CD14-positive monocyte (primary cell): ENCODE measurements at regions not wholly inside any gene's neighbourhood (a gene's known extent, or its start where the extent isn't known, plus 50 kb on each side); places are given as distances from the start of the nearest gene placed in this dataset.

Experiments
- DNase-seq, 3 donors: peaks; one replicate each; pipeline ENCODE4 v3.0.0-alpha.2; 2011 to 2022
- H2AFZ ChIP-seq: 2 replicates; pipeline ENCODE4 v1.6.0; 2012; ENCODE audit warnings: mild to moderate bottlenecking, low read depth, low read length, inconsistent platforms; ENCODE audit not compliant: insufficient read depth, poor library complexity, severe bottlenecking
- H3K27ac ChIP-seq, 2 donors: 1 replicate in 1 of 2; 2 replicates in 1 of 2; pipeline ENCODE4 v1.5.1; 2012 to 2013; ENCODE audit warnings: low read length in 2 of 2, control low read depth in 1 of 2, inconsistent platforms in 1 of 2, low read depth in 1 of 2, mild to moderate bottlenecking in 1 of 2
- H3K27me3 ChIP-seq, 2 donors: one replicate each; pipeline versions ENCODE4 v1.6.0 to v1.6.1; 2011 to 2013; ENCODE audit warnings: low read length in 2 of 2; ENCODE audit not compliant: control insufficient read depth in 2 of 2, insufficient read depth in 2 of 2
- H3K36me3 ChIP-seq, 2 donors: replicated peaks in 1 of 2; 1 replicate in 1 of 2; 2 replicates in 1 of 2; pipeline versions ENCODE4 v1.5.1 to v1.6.1; 2012 to 2013; ENCODE audit warnings: low read length in 2 of 2, control low read depth in 1 of 2, inconsistent platforms in 1 of 2, mild to moderate bottlenecking in 1 of 2; ENCODE audit not compliant: insufficient read depth in 2 of 2, control insufficient read depth in 1 of 2
- H3K4me1 ChIP-seq, 2 donors: 1 replicate in 1 of 2; 2 replicates in 1 of 2; pipeline versions ENCODE4 v1.5.1 to v1.6.1; 2012 to 2013; ENCODE audit warnings: low read length in 2 of 2, control low read depth in 1 of 2, inconsistent platforms in 1 of 2, mild to moderate bottlenecking in 1 of 2, moderate library complexity in 1 of 2; ENCODE audit not compliant: insufficient read depth in 2 of 2, control insufficient read depth in 1 of 2
- H3K4me2 ChIP-seq: replicated peaks from 2 replicates; pipeline ENCODE3; 2012; ENCODE audit warnings: low read length, moderate library complexity, mild to moderate bottlenecking; ENCODE audit not compliant: poor library complexity, severe bottlenecking; ENCODE audit errors: extremely low read depth
- H3K4me3 ChIP-seq, 3 experiments: fragments of 200-600 bp in 1 of 3; sonication (generic) in 1 of 3; replicated peaks in 1 of 3; 1 replicate in 2 of 3; 2 replicates in 1 of 3; pipeline ENCODE4 v1.5.1; 2011 to 2013; ENCODE audit warnings: low read length in 3 of 3, mild to moderate bottlenecking in 3 of 3, control low read depth in 2 of 3, low read depth in 2 of 3, inconsistent platforms in 1 of 3, moderate library complexity in 1 of 3
- H3K79me2 ChIP-seq: 2 replicates; pipeline ENCODE4 v1.6.0; 2012; ENCODE audit warnings: mild to moderate bottlenecking, control low read depth, inconsistent platforms, low read length, moderate library complexity; ENCODE audit not compliant: insufficient read depth
- H3K9ac ChIP-seq: 2 replicates; pipeline ENCODE4 v1.6.0; 2017; ENCODE audit warnings: low read length, mild to moderate bottlenecking; ENCODE audit not compliant: insufficient read depth, poor library complexity, severe bottlenecking
- H3K9me3 ChIP-seq, 2 donors: replicated peaks in 1 of 2; 1 replicate in 1 of 2; 2 replicates in 1 of 2; pipeline versions ENCODE4 v1.5.1 to v1.6.1; 2012 to 2013; ENCODE audit warnings: low read length in 2 of 2, control low read depth in 1 of 2; ENCODE audit not compliant: control insufficient read depth in 1 of 2, insufficient read depth in 1 of 2
- H4K20me1 ChIP-seq: 2 replicates; pipeline ENCODE4 v1.6.0; 2012; ENCODE audit warnings: mild to moderate bottlenecking, low read length, control low read depth, moderate library complexity; ENCODE audit not compliant: insufficient read depth
- H3K27ac Mint-ChIP-seq, 7 donors: one replicate each; pipeline ENCODE4 v1.8.0; 2020; ENCODE audit warnings: mild to moderate bottlenecking in 7 of 7, mixed read lengths in 7 of 7, moderate library complexity in 6 of 7, inconsistent platforms in 2 of 7
- H3K27me3 Mint-ChIP-seq, 3 donors: one replicate each; pipeline ENCODE4 v1.8.0; 2021 to 2022; ENCODE audit warnings: low read depth in 3 of 3, mild to moderate bottlenecking in 3 of 3, mixed read lengths in 3 of 3, moderate library complexity in 3 of 3, inconsistent platforms in 1 of 3
- H3K36me3 Mint-ChIP-seq, 2 donors: one replicate each; pipeline ENCODE4 v1.8.0; 2020; ENCODE audit warnings: mixed read lengths in 2 of 2, inconsistent platforms in 1 of 2, mild to moderate bottlenecking in 1 of 2
- H3K4me1 Mint-ChIP-seq: one replicate; pipeline ENCODE4 v1.8.0; 2020; ENCODE audit warnings: mild to moderate bottlenecking, mixed read lengths
- H3K4me3 Mint-ChIP-seq, 2 donors: one replicate each; pipeline ENCODE4 v1.8.0; 2020; ENCODE audit warnings: mild to moderate bottlenecking in 2 of 2, mixed read lengths in 2 of 2, moderate library complexity in 1 of 2
- H3K9me3 Mint-ChIP-seq, 7 donors: one replicate each; pipeline ENCODE4 v1.8.0; 2020 to 2022; ENCODE audit warnings: mixed read lengths in 7 of 7, mild to moderate bottlenecking in 6 of 7, moderate library complexity in 6 of 7, inconsistent platforms in 2 of 7
- CTCF ChIP-seq: fragments of 200-600 bp; IDR thresholded peaks from one replicate; pipeline ENCODE4 v1.8.0; 2022; ENCODE audit warnings: antibody characterized with exemption, mild to moderate bottlenecking
- WGBS: methylation state at CpG from one replicate; pipeline ENCODE4 v1.1.5; 2013; ENCODE audit warnings: missing lambda C conversion rate; ENCODE audit not compliant: insufficient coverage; 5-methylcytosine and 5-hydroxymethylcytosine counted together
- intact Hi-C, 2 donors: fragments of 100-400 bp; cut with micrococcal nuclease; formaldehyde crosslinking; loops; one replicate each; pipeline versions ENCODE4 v1.15.0 to v1.15.1; 2023

GRCh38 chr2:15798701-15799431, 141.5 kb upstream of the MYCN start:
- TF ChIP-seq CTCF, result no peak
- intact Hi-C loops, result no loop called here
- Mint-ChIP-seq H3K36me3 (no peaks in the 10 kb centered on the region), H3K4me3 (no peak overlapping the region), H3K4me1 (no peaks in the 10 kb centered on the region), H3K27me3 (peaks cover 0 to 3% (median 1%) of the 10 kb centered on the region in 3 donors), H3K27ac (no peak overlapping the region), H3K9me3 (no peaks in the 10 kb centered on the region)
- Histone ChIP-seq H3K27ac (no peak overlapping the region), H3K9me3 (no peaks in the 10 kb centered on the region), H3K27me3 (no peaks in the 10 kb centered on the region), H3K79me2 (no peaks in the 10 kb centered on the region), H2AFZ (no peak overlapping the region), H4K20me1 (no peaks in the 10 kb centered on the region), H3K4me2 (no peak overlapping the region), H3K36me3 (no peaks in the 10 kb centered on the region), H3K9ac (no peak overlapping the region), H3K4me3 (no peak overlapping the region), H3K4me1 (no peaks in the 10 kb centered on the region)
- no peak for DNase-seq
- 95% methylated on average over 4 of the region's 5 CpGs for WGBS

- H3K27ac ChIP-seq, result no peak overlapping the region
- peaks cover 0 to 4% (median 1%) of the 10 kb centered on the region in 3 donors for H3K27me3 Mint-ChIP-seq
- H3K4me1 Mint-ChIP-seq, result no peaks in the 10 kb centered on the region
- no peaks in the 10 kb centered on the region for H4K20me1 ChIP-seq
- H3K9me3 Mint-ChIP-seq, result no peaks in the 10 kb centered on the region
- no peak overlapping the region for H3K4me3 ChIP-seq
- H3K36me3 ChIP-seq, result no peaks in the 10 kb centered on the region
- intact Hi-C loops, result no loop called here
- no peak overlapping the region for H3K4me2 ChIP-seq
- no peaks in the 10 kb centered on the region for H3K36me3 Mint-ChIP-seq
- H3K4me1 ChIP-seq, result no peaks in the 10 kb centered on the region
- H3K79me2 ChIP-seq, result no peaks in the 10 kb centered on the region
- H3K4me3 Mint-ChIP-seq, result no peak overlapping the region
- no peak overlapping the region for H3K27ac Mint-ChIP-seq
- TF ChIP-seq CTCF, result no peak
- H3K27me3 ChIP-seq, result no peaks in the 10 kb centered on the region
- H2AFZ ChIP-seq, result no peak overlapping the region
- DNase-seq, result no peak
- no peaks in the 10 kb centered on the region for H3K9me3 ChIP-seq
- H3K9ac ChIP-seq, result no peak overlapping the region
- WGBS, result 94% methylated on average over 3 of the region's 3 CpGs
Observed at GRCh38 chr2:15799432-15799827, 140.9 kb upstream of the MYCN start.
